NT2/D1 (cell line): ENCODE measurements at regions not wholly inside any gene's neighbourhood (a gene's known extent, or its start where the extent isn't known, plus 50 kb on each side); places are given as distances from the start of the nearest gene placed in this dataset.

Experiments used
- SUZ12 ChIP-seq: IDR thresholded peaks from 2 replicates; pipeline ENCODE4 v1.6.1; 2011; ENCODE audit not compliant: insufficient read length, insufficient read depth; ENCODE audit errors: extremely low read depth
- YY1 ChIP-seq: IDR thresholded peaks from 2 replicates; pipeline ENCODE4 v1.6.1; 2011; ENCODE audit not compliant: insufficient read length, insufficient read depth
- ZNF274 ChIP-seq: IDR thresholded peaks from 2 replicates; pipeline ENCODE4 v1.6.1; 2011; ENCODE audit warnings: mild to moderate bottlenecking, low read depth, low read length

- no peak for TF ChIP-seq ZNF274
- no peak for TF ChIP-seq SUZ12
- TF ChIP-seq YY1, result no peak
These were observed 152.1 kb upstream of the GSC start for GRCh38 chr14:94921882-94922585.
